GM21367 (cell line): ENCODE measurements at regions not wholly inside any gene's neighbourhood (a gene's known extent, or its start where the extent isn't known, plus 50 kb on each side); places are given as distances from the start of the nearest gene placed in this dataset.

Source experiments
- ATAC-seq: cut with Tn5 transposase; IDR thresholded peaks from one replicate; pipeline ENCODE4 v1.9.1; 2021; ENCODE audit not compliant: unreplicated experiment

DNA sequence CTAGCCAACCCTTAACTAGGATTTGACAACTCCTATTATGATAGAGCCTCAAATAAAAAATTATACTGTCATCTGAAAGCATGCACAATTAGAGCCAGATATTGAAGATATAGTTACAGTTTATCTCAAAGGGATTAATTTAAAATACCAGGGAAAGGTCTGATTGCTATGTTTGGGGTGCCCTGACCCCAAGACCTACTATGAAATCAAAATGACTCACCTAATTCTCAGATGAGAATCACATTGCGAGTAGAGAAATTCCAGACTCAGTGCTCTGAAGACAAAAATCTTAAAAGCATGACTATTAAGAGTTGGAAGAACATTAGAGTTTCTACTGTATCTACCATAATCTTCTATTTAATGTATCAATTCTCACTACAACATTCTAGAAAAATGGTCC, 297.1 kb downstream of the AHR start:
- no peak for ATAC-seq

DNA sequence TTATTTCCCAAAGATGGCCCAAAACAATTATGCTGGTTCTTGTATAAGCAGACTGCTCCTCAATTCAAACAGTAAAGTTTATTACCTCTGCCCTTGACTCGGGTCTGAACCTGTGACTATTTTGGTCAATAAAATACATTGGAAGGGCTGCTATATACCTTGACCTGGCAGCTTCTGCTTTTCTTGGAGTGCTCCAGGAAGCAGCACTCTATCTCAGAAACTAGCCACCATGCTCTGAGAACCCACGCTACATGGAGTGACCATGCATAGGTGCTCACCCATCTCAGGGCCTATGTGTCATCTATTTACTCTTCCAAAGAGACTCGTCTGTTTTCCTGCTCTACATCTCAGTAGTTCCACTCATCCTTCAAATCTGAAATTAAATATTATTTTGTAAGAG, 299.9 kb downstream of the AHR start:
- no peak for ATAC-seq

DNA sequence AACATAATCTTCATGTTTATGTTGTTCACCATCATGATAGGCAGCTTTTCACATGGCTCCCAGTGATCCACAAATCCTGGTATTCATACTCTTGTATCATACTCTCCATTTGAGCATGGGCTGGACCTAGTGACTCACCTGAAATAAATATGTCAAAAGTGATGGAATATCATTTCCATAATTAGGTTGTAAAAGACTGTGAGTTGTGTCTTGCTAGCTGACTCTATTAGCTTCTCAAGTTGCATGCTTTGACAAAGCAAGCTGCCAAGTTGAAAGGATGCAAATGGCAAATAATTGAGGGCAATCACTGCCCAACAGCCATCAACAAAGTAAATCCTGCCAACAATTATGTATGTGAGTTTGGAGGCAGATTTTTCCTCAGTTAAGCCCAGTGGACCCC, 300.4 kb downstream of the AHR start:
- ATAC-seq, result no peak

DNA sequence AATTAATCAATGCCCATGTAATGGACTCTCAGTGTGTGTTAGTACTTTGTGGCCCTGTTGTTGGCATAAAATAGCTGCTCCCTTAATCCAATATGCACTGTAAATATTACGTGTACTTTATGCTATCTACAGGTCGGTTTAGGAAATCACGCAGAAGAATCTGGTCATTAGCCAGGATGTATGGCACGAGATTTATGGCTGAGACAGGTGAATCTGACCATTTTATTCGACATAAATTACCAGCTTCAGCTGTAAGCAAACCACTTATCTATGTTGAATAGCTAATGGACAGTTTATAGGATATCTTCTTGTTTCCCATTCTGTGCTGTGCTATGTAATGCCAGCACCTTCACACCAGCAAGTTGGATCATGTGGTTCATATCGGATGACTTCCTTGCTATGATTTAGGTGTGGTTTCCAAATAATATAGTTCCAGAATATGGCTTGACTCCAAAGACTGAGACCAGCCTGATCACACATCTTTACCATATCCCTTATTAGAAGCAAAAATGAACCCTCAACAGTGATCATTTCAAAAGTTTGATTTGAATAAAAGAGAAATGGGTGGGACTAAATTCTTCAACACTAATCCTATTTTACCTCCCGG, 301.4 kb downstream of the AHR start:
- ATAC-seq, result no peak

DNA sequence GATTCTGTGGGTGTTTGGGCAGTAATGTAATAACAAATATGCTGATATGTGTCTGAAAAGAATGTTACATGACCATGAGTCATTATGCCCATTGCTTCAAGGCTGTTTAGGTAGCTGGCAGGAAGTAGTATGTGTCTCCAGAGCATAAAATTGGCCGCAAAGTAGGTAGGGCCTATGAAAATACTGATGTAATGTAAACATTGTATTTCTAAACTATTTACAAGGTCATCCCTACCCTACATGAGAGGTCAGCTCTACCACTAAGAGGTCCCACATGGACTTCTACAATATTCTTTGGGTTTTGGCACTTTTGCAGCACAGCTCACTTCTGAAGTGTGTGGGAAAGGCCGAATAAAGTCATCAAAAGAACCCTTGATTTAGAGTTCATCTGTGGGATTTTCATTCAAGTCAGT, 301.9 kb downstream of the AHR start:
- no peak for ATAC-seq

DNA sequence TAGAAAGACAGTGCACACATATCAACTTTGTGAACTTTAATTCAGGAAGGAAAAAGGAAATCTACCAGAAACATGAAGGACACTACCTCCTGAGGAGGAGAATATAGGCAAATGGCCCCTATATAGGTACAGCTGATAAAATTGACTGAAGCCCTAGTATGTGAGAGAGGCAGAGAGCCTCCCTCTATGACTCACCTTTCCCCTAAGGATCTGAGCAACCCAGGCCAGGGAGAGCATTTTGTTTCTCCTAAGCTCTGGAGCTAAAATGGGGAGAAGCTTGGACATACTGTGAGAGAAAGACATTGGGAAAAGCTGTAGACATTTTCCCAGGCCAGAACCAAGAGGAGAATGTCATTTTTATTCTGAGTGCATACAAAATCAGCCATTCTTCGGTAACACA, 303.5 kb downstream of the AHR start:
- ATAC-seq, result no peak

DNA sequence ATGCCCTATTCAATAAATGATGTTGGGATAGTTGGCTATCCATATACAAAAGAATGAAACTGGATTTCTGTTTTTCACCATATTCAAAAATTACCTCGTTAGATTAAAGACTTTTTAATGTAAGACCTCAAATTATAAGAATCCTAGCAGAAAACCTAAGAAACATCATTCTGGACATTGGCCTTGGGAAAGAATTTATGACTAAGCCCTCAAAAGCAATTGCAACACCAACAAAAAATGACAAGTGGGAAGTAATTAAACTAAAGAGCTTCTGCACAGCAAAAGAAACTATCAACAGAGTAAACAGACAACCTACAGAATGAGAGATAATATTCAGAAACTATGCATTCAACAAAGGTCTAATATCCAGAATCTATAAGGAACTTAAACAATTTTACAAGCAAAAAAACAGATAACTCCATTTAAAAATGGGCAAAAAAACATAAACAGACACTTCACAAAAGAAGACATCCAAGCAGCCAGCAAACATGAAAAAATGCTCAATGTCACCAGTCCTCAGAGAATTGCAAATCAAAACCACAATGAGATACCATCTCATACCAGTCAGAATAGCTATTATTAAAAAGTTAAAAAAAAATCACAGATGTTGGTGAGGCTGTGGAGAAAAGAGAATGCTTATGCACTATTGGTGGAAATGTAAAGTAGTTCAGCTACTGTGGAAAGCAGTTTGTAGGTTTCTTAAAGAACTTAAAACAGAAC, 309.8 kb downstream of the AHR start:
- ATAC-seq, result no peak

DNA sequence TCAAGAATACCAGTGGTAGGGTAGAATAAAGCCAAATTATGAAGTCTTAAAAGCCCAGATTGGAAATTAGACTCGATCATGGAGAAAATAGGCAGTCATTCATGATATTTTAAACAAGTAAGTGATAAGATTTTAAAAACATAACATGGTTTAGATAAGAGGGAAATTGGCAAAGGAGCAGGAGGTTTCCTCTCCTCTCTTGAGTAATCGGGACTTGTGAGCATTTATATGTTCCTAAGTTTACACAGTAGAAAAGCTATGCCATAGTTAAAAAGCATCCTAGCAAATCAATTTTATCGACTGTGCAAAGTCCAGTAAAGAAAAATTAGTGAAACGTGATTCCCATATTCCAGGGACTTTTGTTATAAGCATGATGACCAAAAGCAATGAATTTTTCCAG, 313.2 kb downstream of the AHR start:
- no peak for ATAC-seq

DNA sequence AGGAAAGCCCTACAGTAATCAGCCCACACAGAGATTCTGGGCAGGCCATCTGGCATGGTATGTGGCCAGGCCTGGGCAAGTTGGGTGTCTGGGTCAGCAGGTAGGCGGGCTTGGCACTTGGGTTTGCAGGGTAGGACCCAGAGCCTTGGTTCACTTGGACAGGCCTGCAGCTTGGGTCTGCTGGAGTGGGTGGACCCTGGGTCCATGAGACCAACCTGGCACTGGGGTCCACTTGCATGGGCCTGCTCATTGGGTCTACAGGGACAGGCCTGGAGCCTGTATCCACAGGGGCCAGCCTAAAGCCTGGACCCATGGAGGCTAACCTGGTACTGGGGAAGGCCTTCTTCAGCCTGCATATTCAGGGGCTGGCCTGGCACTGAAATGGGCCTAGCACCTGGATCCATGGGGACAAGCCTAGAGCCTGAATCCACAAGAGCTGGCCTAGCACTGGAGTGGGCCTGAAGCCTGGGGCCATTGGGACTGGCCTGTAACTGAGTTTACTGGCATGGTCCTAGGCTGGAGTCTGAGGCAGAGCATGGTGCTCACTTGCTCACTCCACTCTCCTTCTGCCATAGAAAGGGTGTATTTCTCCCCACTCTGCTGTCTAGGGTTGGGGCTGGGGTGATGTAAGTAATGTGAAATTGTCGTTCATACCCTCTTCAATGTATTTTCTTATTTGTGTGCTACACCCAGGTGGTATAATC, 315.0 kb downstream of the AHR start:
- ATAC-seq, result no peak

DNA sequence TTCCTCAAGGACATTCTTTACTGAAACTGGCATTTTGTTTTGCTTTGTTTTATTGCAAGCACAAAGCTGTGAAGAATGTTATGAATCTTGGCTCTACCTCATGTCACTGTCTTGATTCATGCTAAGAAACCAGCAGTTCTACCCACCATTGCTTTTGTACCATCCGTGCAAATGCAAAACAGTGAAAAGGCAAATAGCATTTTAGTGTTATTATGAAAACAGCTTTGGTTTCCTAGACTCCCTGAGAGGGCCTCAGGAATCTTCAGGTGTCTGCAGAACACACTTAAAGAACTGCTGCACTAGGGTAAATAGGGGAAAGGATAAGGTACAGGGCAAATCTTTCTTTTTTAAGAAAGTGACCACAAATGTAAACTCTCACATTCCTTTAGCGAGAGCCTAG, 318.9 kb downstream of the AHR start:
- no peak for ATAC-seq

DNA sequence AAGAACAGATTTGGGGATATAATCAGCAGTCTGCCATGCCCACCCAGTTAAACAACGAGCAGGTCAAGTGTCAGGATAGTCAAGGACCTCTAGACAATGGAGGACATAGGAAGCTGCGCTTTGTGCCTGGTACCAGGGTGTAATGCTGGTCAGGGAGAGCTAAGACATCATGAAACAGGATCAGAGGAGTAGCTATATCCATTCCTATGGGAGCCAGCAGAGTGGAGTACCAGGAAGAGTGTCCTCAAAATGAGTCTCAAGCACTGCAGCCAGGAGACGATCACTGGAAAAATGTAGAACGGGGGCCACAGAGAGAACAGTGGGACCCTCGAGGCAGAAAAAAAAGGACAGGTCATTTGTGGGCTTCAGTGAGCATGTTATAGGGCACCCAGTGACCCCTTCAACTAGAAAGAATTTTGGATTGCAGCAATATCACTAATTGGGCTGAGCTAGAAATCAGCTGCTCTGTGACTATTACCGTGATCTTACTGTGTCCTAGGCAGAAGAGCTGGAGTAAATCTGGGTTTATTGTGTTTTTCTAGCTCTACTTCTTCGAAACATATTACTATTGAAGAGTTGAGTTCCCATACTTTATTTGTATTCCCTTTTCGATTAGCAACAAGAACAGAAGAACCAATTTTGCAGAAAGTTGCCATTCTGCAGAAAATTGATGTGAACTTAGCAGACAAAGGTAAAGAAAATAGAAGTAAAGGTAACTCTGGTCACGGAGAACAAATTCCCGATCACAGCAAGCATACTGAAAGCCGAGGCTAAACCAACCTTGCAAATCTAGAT, 319.6 kb downstream of the AHR start:
- no peak for ATAC-seq

DNA sequence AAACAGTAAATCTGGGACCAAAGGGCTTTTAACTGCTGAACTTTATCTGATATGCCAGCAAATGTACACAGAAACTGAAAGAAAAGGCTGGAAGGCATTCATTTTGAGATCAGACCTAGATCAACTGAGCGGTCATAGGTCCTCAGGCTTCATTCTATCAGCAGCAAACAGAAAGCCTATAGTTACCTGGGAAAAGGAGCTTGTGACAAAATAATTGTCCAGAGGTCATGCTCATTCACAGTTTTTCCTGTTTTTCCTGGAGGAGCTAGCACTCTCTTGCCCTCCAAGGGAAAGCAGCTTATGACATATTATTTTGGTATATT, 320.2 kb downstream of the AHR start:
- no peak for ATAC-seq

DNA sequence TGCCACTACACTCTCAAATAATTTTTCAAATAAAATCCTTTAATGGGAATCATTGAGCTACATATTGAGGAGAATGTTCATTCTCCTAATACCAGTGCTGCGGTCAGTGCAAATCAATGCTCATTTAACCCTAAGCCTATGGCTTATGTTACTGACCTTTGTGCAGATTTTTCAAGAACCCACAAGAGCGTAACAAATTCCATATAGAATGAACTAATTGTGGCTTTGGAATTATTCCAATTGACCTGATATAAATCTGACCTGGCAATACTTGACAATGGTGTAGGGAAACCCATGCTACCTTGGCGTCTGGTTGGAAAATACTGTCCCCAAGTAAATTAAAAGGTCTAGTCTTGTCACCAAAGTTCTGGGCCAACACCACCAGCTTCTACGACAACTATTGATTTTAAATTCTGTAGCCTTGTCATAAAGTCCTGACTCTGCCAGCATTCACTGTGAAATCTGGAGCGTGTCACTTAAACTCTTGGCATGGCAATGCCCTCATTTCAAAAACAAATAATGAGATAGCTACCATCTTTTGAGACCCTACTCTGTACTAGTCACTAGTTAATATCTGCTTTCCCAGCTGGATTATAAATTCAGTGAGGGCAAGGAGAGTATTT, 320.9 kb downstream of the AHR start:
- no peak for ATAC-seq

DNA sequence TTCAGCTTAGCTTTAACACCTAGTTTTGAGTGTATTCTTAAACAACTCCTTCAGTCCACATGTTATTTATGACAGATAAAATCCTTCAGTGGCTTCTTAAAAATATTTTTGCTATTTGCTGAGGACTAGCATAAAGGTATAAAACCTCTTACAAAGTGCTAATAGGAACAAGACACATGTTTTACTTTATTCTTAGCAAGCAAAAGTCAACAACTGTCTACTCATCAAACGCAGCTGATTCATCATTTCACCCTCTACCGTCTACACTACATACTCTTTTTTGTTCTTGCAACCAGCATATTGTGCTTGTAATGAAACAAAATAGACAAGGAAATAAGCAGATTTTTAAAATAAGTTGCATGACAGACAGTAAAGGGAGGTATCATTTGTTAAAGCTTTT, 319.7 kb downstream of the SNX13 start:
- ATAC-seq, result no peak

DNA sequence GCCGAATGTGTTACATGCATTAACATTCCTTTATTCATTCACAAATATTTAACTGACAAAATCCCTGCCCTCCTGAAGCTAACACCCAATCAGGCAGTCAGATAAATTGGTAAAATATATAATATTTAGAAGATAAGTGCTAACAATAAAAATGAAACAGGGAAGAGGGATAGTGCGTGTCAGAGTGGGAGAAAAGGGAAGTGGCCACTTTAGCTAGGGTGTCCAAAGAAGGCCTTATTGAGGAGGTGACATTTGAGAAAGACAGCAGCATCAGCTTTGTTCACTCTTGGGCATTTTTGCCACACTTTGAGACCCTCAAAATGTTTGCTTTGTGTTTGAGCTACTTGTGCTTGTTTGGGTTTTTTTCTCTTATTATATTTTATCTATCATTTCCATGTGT, 317.8 kb downstream of the SNX13 start:
- ATAC-seq, result no peak

DNA sequence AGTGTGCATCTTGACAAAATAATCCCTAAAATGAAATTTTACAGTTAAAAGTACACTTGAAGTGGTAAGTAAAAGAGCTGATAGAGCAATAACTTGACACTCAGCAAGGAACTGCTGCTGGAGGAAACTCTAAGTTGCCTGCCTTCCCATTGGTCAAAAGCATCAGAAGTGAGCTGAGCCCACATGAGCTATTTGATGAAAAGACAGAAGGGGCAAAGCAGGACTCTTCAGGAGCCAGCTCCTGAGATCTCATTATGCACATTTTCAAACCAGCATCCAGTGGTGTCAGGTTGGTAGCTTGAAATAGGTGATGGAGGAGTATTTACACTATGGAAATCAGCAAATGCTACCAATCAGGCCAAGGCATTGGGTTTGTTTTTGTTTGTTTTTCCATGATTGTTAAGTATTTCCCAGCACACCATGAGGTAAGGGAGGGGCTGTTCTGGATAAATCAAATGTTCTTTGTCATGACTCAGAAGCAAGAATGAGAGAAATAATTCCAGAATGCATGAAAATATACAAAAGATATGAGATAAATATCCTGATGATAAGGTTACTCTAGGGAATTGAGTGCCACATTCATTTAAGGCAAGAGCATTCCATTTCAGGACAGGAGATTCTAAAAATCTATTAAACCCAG, 316.6 kb downstream of the SNX13 start:
- no peak for ATAC-seq

DNA sequence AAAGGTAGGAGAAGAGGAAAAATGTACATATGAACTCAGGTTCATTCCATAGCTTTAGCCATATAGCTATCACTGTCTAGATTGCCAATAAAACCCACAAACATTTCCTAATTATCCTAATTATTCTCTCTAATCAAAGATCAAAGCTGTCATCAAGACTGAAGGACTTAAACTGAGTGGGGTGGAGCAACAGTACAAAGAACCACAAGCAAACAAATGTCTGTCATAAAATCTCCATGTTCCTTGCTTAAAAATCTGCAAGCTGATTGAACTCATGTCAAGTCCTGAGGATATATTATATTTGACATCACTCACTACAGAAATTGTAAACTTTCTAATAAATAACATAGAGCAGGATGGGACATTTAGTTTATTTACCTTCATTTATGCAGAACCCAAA, 315.9 kb downstream of the SNX13 start:
- no peak for ATAC-seq

DNA sequence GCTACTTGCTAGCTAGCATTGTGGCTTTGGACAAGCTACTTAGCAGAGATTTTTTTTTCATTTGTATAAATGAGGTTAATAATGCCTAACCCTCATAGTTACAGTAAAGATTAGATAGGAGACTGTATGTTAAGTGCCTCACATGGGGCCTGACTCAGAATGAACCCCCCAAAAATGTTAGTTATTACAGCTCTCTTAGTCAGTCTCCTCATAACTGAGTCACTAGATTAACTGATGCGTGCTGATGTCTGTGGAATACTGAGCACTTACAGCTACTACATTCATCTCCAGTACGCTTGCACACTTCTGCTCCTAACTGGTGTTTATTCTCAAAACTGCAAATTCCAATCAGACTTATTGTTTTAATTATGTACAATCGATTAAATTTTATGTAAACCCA, 315.3 kb downstream of the SNX13 start:
- ATAC-seq, result no peak

DNA sequence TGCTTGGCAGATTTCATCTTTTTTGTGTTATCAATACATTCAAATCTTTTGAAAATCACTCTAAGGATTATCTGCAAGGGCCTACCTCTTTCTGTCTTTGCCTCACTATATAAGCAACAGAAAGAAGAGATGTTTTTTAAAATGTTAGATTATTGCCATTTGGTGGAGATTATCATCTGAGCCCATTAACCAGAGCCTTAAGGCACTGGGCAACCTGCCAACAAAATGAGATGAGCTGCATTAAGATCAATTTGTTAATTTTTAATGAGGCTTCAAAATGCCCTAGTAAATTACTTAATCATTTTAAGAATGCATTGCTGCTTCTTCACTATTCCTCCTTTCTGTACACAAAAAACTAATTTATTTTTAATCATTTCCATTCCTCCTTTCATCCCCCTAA, 314.1 kb downstream of the SNX13 start:
- no peak for ATAC-seq

DNA sequence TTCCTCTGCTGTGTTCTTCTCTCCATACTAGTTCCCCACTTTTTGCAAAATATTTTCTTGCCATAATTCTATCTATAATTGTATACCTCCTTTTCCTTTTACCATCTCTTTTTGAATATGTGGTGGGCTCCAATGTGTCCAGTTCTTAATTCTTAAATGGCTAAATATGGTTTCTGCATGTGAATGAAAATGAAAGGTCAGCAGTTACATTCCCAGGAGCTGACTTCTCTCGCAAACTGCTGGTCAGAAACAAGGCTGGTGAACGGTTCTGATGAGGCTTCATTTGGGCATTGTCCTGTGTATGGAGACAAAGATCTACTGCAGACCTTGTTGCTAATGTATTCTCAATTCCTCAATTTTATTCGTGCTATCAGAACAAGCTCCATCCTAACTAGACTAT, 309.2 kb downstream of the SNX13 start:
- no peak for ATAC-seq

DNA sequence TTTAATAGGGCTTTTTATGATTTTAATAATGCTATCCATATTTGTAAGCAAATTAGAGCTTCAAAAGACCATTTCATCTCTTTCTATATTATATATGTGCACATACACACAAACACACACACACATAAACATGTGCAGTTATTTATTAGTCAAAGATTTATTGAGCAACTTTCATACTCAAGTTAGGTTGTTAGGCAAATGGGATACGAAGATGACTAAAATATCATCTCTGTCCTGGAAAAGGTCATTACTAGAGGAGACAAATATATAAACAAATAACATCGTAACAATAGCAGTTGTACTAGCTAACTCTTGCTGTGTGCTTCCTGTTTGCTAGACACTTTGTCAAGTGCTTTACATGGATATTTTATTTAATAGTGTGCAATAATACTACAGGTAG, 307.9 kb downstream of the SNX13 start:
- no peak for ATAC-seq
